NCI-H2107 treated with DMSO at 0.1 percent for 48 hours (cell line): ENCODE measurements at regions not wholly inside any gene's neighbourhood (a gene's known extent, or its start where the extent isn't known, plus 50 kb on each side); places are given as distances from the start of the nearest gene placed in this dataset.

Experiments used
- DNase-seq: peaks from one replicate; lab custom pipeline; 2025; ENCODE audit not compliant: unreplicated experiment; lab: John Stamatoyannopoulos, UW

DNA sequence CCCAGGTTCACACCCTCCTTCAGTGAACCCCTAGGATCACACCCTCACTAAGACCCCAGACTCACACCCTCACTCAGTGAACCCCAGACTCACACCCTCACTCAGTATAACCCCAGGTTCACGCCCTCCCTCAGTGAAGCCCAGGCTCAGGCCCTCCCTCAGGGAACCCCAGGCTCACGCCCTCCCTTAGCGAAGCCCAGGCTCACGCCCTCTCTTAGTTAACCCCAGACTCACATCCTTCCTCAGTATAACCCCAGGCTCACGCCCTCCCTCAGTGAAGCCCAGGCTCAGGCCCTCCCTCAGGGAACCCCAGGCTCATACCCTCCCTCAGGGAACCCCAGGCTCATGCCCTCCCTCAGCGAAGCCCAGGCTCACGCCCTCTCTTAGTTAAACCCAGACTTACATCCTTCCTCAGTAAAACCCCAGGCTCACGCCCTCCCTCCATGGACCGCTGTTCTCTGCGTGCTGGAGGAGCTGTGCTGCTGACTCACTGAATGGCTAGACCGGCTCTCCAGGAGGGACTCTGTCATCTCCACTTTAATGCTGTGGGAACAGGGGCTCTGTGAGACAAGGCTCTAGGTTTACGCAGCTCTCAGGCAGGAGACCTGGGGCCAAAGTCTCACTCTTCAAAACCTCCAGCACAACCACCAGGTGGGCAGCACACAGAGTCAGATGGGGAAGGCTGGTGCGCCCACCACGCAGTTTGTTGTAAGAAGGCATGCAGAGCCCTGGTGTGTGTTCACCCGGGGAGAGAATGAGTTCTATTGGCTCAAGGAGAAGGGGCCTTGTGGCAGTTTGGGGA is 506.9 kb upstream of the MYT1L start:
- DNase-seq: no peak

DNA sequence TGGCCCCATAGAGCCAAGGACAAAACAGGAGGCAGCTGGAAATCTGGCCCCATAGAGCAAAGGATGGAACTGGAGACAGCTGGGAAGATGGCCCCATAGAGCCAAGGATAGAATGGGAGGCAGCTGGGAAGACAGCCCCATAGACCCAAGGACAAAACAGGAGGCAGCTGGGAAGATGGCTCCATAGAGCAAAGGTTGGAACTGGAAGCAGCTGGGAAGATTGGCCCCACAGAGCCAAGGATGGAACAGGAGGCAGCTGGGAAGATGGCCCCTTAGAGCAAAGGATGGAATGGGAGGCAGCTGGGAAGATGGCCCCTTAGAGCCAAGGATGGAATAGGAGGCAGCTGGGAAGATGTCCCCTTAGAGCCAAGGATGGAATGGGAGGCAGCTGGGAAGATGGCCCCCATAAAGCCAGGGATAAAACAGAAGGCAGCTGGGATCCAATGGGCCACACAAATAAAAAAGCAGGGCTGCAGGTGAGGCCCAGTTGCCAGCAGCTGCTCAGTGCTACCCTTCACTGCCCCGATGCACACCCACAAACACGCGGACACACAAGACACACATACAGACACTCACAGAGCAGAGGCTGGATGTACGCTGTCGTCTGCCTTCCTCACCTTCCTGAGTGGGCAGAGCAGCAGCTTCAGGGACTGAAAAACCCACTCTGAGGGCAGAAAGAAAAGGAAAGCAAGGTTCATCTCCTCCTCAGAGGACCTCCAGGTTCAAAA is 505.4 kb upstream of the MYT1L start:
- no peak for DNase-seq

DNA sequence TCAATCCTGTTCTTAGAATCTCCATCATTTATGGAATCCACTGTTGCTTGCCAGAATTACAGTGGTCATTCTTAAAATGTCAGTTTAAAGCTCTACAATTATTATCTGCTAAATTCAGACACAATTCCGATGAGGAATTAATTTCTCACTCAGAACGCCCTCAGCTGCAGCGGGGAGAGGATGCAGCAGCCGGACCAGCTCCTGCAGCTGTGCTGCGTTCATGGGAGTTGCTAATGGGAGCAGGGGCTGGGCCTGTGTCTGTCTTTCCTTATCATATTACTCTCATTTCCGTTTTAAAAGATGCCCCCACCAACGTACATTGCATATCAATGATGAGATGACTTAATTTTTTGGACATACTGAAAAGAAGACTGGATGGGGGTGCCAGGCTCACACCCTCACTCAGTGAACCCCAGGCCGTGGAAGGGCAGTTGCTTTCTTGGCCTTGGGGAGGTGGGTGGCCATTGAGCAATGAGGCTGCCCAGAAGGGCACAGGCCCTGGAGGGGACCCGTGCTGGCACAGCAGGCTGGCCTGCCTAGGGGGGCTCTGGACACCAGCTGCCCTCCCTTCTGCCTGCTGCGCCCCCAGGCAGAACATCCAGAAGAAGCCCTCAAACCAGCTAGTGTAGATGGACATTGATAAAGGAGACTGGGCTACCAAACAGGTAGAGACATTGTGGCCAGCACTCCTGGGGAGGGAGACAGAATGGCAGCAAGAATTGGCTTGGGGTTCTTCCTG is 503.6 kb upstream of the MYT1L start:
- no peak for DNase-seq

DNA sequence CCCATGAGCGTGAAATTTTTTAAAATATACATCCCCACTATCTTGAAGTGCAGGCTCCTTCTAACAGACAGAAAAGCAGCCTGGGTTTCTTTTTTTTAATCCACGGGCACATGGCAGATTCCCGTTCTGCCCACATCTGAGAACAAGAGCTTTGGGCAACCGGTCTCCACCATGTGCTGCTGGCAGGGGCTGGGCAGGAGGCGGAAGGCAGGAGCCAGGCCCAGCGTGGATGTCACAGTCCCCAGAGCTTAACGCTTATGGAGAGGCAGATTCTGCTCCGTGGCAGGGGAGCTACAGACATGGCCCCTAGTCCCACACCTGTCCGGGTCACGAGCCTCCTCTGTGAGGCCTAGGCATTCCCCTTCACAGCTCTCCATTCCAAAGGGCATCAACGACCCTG is 503.0 kb upstream of the MYT1L start:
- no peak for DNase-seq

DNA sequence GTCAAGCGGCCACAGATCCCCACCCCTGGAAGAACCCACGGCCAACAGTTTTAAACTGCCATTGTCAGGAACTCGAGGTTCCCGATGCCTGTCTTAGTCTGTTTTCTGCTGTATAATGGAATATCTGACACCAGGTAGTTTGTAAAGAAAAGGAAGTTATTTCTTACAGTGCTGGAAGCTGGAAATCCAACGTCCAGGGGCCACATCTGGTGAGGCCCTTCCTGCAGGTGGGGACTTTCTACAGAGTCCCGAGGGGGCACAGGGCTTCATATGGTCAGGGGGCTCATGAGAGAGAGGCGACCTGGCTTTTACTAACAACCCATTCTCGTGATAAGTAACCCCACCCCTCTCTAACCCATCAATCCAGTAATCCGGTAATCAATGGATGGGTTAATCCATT is 501.6 kb upstream of the MYT1L start:
- DNase-seq: no peak

DNA sequence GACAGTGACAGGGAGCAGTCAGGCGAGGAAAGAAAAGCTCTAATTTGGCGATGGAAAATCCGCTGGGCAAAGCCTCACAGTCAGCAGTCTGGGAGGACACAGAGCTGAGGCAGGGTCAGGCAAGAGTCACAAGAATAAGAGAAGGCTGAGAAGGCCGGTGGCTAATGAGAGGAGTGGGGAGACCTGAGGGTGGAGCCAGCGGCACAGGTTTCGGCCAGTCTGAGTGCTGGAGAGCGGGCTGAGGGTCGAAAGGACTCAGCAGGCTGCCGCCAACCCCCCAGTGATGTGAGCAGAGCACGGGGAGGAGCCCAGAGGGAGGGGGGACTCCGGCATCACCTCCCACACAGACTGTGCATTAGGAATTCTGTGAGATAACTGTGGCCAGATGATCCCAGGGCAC is 500.6 kb upstream of the MYT1L start:
- no peak for DNase-seq

DNA sequence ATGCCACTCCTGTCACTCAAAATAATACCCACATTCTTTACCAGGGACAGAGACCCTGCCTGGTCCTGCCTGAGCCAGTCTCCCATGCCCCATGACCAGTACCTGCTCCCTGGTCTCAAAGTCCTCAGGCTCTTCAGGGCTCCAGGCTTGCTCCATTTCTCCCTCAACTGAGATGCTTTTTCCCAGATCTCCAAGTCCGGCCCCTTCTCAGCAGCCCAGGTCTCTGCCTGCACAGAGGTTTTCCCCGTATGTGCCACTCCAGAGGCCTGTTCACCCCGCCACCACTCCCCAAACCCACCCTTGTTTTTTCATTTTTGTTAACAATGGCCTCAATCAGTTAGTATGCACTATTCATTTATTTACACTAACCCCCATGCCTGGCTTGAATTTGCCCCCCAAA is 499.5 kb upstream of the MYT1L start:
- DNase-seq: no peak

DNA sequence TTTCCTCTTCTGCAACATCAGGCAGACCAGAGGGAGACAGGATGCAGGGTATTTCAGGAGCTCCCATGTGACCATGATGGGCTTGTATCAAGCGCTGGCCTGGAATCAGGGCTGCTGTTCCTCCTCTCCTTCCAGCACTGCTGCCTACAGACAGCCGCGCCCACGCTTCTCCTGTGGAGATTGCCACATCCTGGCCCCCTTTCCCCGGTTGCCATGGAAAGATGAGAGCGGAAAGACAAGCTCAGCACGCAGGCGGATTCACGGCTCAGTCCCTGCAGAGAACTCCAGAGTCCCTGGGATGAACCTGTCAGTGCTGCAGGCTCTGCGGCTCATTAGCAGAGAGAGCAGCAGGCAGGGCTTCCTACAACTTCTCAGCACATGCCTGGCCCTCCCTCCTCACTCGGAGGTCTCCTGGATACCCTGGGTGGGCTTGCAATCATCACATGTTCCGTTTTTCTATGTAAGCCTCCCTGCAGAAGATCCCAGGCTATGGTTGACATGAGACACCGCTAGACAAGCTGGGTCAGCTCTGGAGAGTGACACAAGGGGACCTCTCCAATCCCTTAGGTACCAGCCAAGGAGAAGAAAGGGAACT is 497.8 kb upstream of the MYT1L start:
- DNase-seq: no peak

DNA sequence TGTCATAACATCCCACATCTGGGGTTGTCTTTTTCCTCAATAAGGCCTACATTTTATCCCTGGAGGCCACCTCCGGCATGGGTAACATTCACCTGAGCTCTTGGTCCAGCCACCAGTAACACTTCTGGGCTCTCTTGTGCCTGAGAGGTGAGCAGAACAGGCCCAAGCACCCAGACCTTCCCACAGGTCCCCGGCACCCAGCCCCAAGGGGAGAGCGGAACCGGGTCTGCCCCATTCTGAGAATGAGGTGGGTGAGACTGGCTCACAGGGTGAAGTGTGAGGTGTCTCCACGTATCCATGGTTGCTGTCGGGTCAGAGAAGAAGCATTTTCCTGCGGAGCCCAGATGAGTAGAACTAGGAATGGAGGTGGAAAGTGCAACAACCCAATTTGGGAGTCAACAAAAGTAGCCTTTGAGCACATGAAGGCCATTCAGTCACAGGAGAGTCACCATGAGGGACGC is 496.7 kb upstream of the MYT1L start:
- no peak for DNase-seq

DNA sequence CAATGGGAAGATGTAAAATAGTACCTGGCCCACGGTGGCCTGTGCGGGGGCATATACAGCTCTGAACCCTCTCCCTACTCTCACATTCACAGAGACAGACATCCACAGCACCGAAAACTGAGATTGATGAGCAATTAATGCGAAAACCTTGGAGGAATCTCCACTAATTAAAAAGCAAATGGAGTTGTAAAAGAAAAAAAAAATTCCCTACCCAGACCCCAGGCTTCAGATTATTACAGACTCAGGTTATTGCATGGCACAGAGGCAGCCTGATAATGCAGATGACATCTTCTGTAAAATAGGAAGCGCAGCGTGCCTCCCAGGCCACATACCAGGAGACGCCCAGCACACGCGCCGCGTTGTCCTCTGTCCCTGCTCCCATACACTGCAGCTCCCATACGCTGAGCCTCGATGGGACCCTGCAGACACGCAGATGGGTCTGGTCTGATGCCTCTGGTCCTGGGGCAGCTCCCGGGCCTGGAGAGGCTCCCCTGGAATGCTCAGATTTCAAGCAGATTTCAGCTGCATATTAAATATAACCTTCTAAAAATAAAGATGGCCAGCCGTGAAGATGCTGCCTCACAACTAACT is 496.1 kb upstream of the MYT1L start:
- no peak for DNase-seq

DNA sequence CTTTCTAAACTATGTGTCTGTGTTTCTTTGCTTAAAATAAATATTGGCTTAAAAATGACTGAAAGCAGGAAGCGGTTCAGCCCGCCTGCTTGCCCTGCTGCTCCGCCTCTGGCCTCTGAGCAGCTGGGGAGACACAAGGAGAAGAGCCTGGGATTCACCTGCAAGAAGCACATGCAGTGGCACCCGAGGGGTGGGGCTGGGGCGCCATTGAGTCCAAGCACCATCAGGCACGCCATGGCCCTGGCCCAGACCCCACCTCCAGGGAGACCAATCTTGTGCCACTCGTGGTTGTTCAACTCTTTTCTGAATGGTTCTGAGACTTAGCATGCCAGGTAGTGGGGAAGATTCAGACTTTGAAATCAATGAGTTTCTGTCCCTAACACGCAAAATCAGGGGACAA is 495.5 kb upstream of the MYT1L start:
- no peak for DNase-seq

DNA sequence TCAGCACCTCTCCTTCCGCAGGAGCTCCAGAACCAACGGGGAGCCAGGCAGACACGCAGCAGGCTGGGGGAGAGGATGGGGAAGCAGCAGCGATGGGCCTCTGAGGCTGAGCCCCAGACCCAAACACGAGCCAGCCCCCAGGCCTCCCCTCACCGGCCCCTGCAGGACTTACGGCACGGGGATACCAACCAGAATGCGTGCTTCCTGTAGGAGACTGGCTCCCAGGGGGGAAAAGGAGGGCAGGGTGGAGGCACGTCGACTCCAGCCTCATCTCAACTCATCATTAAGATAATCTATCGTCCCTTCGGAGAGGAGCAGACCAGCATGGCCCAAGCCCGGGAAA is 495.1 kb upstream of the MYT1L start:
- DNase-seq: no peak

DNA sequence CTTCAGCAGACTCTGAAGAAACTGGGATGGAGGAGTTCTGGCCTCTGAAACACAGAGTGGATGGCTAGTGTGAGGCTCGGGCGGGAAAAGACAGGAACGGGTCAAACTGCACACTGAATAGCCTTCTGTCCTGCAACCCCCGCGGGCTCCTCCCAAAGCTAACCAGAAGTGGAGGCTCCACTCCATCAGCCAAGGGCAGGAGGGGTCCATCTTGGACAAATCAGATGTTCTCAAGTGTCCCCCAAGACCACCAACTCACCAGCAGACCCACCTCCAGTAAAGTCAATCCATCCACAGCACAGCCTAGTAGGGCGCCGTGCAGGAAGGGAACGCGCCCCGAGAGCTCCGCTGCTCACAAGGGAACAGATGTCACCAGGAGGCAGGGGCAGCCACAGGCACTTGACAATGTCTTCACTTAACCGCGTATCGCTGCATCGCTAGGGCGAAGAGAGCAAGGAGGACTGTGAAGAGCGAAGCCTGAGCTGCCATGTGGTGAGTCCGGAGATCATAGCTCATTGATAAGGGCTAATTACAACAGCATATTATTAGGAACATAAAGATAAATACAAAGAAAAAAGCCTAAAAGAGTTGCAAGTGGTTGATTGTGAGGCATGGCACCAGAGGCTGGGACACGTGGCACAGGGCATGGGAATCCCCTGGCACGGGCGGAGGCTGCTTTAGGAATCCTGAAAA is 494.6 kb upstream of the MYT1L start:
- DNase-seq: no peak

DNA sequence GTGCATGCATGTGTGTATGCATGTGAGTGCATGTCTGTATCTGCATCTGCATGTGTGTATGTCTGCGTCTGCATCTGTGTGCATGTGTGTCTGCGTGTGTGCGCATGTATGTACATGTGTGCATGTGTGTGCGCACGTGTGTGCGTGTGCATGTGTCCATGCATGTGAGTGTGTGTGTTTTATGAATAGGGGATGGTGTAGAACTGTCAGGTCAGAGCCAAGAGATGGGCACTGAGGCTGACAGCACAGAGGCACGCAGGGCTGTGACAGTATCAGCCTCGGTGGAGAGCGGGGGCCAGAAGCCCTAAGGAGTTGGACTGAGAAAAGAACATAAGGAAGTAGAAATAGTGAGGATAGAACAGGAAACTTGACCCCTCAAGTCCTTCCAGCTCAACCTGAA is 494.0 kb upstream of the MYT1L start:
- DNase-seq: no peak

DNA sequence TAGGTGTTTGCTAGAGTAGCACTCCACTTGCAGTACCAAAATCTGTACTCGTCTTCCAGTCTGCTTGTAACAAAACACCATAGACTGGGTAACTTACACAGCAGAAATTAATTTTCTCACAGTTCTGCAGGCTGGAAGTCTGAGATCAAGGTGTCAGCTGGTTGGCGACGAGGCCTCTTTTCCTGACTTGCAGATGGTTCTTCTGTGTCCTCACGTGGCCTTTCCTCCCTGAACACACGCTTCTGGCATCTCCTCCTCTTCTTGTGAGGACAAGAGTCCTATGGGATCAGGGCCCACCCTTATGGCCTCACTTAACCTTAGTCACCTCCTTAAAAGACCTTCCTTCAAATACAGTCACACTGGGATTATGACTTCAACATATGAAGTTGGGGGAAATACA is 493.5 kb upstream of the MYT1L start:
- DNase-seq: no peak

DNA sequence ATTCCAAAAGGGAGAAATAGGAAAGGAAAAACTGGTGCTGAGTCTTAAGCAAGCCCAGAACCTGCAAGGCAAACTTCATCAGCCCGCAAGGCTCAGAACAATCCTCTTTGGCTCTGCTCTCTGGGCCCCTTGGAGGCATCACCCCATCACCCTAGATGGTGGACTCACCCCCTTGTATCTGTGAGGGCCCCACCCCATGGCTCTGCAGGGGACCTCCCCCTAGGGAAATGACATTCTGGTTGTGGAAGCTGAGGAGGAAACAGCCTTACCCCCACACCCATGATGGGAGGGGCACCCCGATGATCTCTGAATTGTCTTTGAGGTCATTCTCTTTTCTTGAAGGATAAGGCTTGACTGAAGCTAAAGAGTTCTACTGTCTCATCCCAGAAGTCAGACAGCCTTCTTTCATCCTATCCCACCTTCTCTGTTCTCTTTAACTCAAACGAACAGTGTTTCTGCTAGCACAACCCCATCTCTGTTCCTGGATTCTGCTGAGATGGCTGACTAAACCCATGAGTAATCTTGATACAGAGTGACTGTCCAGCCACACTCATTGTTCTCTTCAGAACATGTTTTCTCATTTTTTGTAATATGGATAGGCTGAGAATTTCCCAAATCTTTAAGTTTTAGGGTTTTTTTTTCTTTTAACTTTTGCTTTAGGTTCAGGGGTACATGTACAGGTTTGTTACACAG is 492.1 kb upstream of the MYT1L start:
- DNase-seq: no peak

DNA sequence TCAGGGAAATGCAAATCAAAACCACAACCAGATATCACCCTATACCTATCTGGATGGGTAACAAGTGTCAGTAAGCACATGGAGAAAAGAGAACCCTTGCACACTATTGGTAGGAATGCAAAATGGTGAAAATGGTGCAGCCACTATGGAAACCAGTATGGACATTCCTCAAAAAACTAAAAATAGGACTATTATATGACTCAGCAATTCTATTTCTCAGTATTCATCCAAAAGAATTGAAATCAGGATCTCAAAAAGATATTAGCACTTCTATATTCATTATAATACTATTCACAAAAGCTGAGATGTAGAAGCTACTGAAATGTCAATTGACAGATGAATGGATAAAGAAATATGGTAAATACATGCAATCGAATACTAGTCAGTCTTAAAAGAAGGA is 491.1 kb upstream of the MYT1L start:
- DNase-seq: no peak

DNA sequence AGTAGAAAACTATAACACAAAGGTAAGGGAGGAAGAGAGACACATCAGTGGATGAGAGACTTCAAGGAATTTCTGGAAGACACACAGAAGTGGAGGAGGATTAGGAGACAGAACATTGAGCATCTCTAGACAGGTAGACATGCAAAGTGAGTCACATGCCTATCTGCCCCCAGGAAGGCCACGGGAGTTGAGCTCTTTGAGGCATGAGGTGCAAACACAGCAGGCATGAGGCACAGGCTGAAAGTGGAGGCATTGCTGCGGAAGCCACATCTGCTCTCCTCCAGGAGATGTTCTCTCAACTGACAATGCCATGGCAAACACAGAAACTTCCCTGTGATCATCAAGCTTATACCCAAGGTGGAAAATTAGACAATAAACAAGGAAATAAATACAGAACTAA is 481.6 kb upstream of the MYT1L start:
- DNase-seq: no peak

DNA sequence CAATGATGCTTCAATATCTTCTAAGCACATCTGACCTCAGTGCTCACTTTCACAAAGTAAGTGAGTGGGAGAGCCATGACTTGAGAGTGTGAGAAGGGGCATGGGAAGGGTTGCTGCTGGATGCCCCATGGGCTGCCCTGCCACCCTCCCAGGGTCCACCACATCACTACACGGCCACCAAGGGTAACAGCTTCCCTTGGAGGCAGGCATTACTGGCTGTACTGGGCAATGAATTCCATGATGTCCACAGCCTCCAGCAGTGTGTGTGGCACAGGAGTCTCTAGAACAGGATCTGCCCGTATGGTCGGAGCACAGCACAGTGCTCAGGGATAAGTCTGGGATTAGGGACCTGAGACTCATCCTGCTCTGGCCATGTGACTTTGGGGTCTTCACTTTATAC is 481.0 kb upstream of the MYT1L start:
- no peak for DNase-seq

DNA sequence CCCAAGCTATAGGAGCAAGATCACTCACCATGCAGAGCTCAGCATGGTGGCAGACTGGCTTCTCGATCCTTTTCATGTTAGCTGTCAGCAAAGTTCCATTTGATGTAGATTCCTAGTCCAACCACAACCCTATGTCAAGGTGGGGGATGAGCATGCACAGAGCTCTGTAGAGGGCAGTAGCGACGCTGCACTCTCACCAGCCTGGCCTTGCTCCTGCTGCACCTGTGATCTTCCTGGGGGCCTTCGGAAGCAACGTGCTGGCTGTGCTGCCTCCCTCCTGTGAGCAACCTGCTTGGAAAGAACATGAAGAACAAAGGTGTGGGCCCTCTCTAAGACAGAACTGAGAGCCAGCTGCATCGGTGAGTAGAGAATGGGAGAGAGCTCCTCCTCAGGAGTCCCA is 479.4 kb upstream of the MYT1L start:
- DNase-seq: no peak
